ENCODE measurements at regions not wholly inside any gene's neighbourhood (a gene's known extent, or its start where the extent isn't known, plus 50 kb on each side); places are given as distances from the start of the nearest gene placed in this dataset.

DNA sequence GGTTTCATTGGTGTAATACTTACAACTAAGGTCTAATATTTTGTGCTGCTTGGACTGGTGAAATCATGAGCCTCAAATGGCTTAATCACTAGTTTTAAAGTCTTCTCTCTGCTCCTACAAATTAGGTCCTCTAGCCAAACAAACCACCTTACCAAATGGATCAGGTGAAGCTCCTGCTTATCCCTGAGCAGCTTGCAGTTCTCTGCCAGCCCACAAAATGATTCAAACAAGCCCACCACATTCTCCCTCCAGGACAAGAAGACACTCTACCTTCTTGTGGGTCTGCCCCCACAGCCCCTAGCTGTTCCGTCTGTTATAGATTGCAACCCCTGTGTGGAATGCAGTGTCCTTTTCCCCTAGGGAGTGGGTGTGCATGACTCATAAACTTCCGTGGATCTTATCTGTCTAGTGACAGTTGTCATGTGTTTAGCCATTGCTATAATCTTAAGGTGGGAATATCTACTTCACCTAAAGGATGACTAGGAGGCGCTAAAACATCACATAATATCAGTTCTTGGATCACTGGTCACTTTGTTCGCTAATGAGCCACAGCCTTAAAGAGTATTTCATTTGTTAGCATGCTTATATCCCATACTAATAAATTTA, 940.5 kb upstream of the MANEA start:
- TF ChIP-seq SIN3A (IDR thresholded peaks at IDR 0.05; ENCODE audit: borderline replicate concordance, insufficient read depth, low read length): no peak
- TF ChIP-seq REST (IDR thresholded peaks at IDR 0.05; ENCODE audit: insufficient read depth in 1 of 2, low read depth in 2 of 2, low read length in 2 of 2): no peak
- TF ChIP-seq POLR2AphosphoS5 (IDR thresholded peaks at IDR 0.05; ENCODE audit: low read depth, low read length): no peak
- no peak for TF ChIP-seq TAF1 (IDR thresholded peaks at IDR 0.05; ENCODE audit: borderline replicate concordance, insufficient read depth, low read length)
- no peak for TF ChIP-seq FOXP2 (optimal IDR thresholded peaks at IDR 0.05; ENCODE audit: borderline replicate concordance, extremely low read depth, extremely low read length, insufficient read depth)

Data from PFSK-1 (cell line).